ENCODE measurements at regions not wholly inside any gene's neighbourhood (a gene's known extent, or its start where the extent isn't known, plus 50 kb on each side); places are given as distances from the start of the nearest gene placed in this dataset.

DNA sequence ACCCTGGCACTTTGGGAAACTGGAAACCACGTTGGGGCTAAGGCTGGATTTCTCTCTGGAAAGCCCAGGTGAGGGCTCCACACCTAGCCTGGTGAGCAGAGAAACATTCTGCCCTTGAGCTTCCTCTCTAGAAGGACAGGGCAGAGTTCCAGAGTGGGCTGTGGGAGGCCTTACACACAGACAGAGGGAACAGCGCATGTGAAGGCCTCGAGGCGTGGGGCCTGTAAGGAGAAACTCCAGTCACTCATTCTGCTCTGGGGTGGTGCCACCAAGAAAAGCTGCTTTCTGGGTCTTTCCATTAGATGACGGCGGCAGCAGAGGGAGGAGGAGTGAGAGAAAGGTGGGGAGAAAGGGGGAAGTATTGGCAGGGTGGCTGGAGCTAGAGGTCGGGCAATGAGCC is 183.1 kb downstream of the CHST1 start:
- TF ChIP-seq, protein P1, sequence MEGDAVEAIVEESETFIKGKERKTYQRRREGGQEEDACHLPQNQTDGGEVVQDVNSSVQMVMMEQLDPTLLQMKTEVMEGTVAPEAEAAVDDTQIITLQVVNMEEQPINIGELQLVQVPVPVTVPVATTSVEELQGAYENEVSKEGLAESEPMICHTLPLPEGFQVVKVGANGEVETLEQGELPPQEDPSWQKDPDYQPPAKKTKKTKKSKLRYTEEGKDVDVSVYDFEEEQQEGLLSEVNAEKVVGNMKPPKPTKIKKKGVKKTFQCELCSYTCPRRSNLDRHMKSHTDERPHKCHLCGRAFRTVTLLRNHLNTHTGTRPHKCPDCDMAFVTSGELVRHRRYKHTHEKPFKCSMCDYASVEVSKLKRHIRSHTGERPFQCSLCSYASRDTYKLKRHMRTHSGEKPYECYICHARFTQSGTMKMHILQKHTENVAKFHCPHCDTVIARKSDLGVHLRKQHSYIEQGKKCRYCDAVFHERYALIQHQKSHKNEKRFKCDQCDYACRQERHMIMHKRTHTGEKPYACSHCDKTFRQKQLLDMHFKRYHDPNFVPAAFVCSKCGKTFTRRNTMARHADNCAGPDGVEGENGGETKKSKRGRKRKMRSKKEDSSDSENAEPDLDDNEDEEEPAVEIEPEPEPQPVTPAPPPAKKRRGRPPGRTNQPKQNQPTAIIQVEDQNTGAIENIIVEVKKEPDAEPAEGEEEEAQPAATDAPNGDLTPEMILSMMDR (IDR thresholded peaks at IDR 0.05; ENCODE audit: unreplicated experiment): no peak
- Mint-ChIP-seq H3K4me3 (ENCODE audit: low read depth) (no peak overlapping the region), H3K27ac (no peak overlapping the region), H3K27me3 (peaks cover 37% of the 10 kb centered on the region), H3K36me3 (ENCODE audit: insufficient read depth) (no peaks in the 10 kb centered on the region), H3K9me3 (ENCODE audit: low read depth) (no peaks in the 10 kb centered on the region), H3K4me1 (ENCODE audit: low read depth) (no peaks in the 10 kb centered on the region)
- no peak for DNase-seq (ENCODE audit: low spot score, unreplicated experiment)

DNA sequence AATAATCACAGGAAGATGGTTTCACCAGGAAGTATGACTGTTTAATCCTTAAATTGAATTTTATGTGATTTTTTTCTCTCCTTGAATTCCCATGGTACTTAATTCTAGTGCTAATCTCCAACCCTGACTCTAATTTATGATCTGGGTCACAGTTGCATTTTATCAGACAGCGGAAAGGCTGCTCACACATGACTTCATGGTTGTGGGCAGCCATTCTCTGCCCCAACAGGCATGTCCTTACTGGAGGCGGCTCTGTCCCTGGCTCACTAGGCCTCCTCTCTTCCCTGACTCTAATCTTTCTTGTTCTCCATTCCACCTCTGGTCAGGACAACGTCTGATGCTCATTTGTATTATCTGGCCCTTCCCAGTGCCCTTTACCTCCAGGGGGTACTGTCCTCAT is 184.4 kb downstream of the CHST1 start:
- Mint-ChIP-seq H3K4me3 (ENCODE audit: low read depth) (no peak overlapping the region), H3K36me3 (ENCODE audit: insufficient read depth) (no peaks in the 10 kb centered on the region), H3K27ac (no peak overlapping the region), H3K9me3 (ENCODE audit: low read depth) (no peaks in the 10 kb centered on the region), H3K4me1 (ENCODE audit: low read depth) (no peaks in the 10 kb centered on the region), H3K27me3 (peaks cover 36% of the 10 kb centered on the region)
- TF ChIP-seq, protein P1 (IDR thresholded peaks at IDR 0.05; ENCODE audit: unreplicated experiment): no peak
- no peak for DNase-seq (ENCODE audit: low spot score, unreplicated experiment)

DNA sequence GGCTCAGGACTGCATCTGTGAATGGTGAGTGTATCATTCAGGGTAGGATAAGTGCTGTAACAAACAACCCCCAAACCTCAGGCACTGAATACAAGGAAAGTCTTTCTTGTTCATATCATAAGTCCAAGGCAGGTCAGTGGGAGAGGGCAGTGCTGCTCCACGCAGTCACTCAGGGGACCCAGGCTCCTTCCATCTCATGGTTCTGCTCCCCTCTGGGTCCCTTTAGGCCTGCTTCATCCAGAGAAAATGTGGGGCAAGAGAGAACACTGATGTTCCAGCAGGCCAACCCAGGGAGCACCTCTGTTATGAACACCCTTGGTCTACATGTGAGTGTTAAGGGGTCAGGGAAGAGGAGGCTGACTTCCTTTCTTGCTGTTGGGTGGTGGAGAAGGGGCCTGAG is 187.8 kb downstream of the CHST1 start:
- TF ChIP-seq, protein P1 (IDR thresholded peaks at IDR 0.05; ENCODE audit: unreplicated experiment): no peak
- Mint-ChIP-seq H3K4me1 (ENCODE audit: low read depth) (peaks cover 5% of the 10 kb centered on the region), H3K4me3 (ENCODE audit: low read depth) (no peak overlapping the region), H3K27ac (no peak overlapping the region), H3K27me3 (peaks cover 23% of the 10 kb centered on the region), H3K9me3 (ENCODE audit: low read depth) (no peaks in the 10 kb centered on the region), H3K36me3 (ENCODE audit: insufficient read depth) (no peaks in the 10 kb centered on the region)
- no peak for DNase-seq (ENCODE audit: low spot score, unreplicated experiment)

DNA sequence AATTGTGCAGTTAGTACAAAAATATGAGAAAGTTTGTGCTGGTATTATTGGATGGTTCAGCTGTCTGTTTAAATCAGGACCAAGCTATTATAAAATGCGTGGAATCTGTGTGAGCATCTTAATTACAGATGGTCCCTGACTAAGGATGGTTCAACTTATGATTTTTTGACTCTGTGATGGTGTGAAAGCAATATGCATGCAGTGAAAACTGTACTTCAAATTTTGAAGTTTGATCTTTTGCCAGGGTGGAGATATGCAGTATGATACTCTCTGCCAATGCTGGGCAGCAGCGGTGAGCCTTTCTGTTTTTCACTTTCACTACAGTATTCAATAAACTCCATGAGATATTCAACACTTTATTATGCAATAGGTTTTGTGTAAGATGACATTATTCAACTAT is 189.3 kb downstream of the CHST1 start:
- Mint-ChIP-seq H3K9me3 (ENCODE audit: low read depth) (no peaks in the 10 kb centered on the region), H3K36me3 (ENCODE audit: insufficient read depth) (no peaks in the 10 kb centered on the region)
- TF ChIP-seq, protein P1 (IDR thresholded peaks at IDR 0.05; ENCODE audit: unreplicated experiment): no peak

DNA sequence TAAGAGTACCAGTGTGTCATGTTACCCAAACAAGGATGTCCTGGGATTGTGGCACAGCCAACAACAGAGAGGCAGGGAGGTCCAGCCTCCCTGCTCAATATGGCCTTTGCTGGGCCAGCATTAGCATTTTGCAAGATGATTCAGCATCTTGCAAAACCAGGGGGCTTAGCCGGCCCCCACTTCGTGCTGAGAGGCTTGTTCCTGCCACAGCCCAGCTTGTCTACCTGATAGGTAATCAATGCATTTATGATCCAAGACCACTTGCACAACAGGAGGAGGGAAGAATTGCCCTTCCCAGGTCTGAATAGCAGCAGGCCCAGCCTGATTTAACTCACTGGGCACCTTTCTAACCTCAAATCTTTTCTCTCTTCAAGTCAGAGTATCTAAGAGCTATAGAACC is 189.0 kb upstream of the SYT13 start:
- no peak for DNase-seq (ENCODE audit: low spot score, unreplicated experiment)
- no peaks in the 10 kb centered on the region for H3K9me3 Mint-ChIP-seq (ENCODE audit: low read depth)
- H3K4me3 Mint-ChIP-seq (ENCODE audit: low read depth): no peak overlapping the region
- H3K4me1 Mint-ChIP-seq (ENCODE audit: low read depth): peaks cover 5% of the 10 kb centered on the region
- H3K27ac Mint-ChIP-seq: no peak overlapping the region
- peaks cover 13% of the 10 kb centered on the region for H3K27me3 Mint-ChIP-seq
- TF ChIP-seq, protein P1 (IDR thresholded peaks at IDR 0.05; ENCODE audit: unreplicated experiment): no peak
- H3K36me3 Mint-ChIP-seq (ENCODE audit: insufficient read depth): no peaks in the 10 kb centered on the region

More for the DNA sequence above, 189.3 kb downstream of the CHST1 start:
- H3K4me1 Mint-ChIP-seq (ENCODE audit: low read depth): peaks cover 5% of the 10 kb centered on the region
- H3K27me3 Mint-ChIP-seq: peaks cover 15% of the 10 kb centered on the region
- no peak overlapping the region for H3K27ac Mint-ChIP-seq
- no peak overlapping the region for H3K4me3 Mint-ChIP-seq (ENCODE audit: low read depth)
- DNase-seq (ENCODE audit: low spot score, unreplicated experiment): no peak
